ENCODE measurements at regions not wholly inside any gene's neighbourhood (a gene's known extent, or its start where the extent isn't known, plus 50 kb on each side); places are given as distances from the start of the nearest gene placed in this dataset.

GRCh38 chr5:115369430-115370144 is 73.1 kb upstream of the CCDC112 start:
- intact Hi-C loops (cut with DNase I, micrococcal nuclease): no loop called here
- H3K4me1 Mint-ChIP-seq: no peaks in the 10 kb centered on the region
- ATAC-seq: no peak

GRCh38 chr5:115366223-115366622 is 69.8 kb upstream of the CCDC112 start:
- no peaks in the 10 kb centered on the region for H3K9me3 Mint-ChIP-seq (ENCODE audit: low read depth)
- CTCF ChIA-PET: interaction anchor here (1.1 kb wide), 1 partner anchor 9 kb away, joined by 3 read pairs; no protein-coding TSS in a partner anchor
- intact Hi-C loops (cut with DNase I, micrococcal nuclease): no loop called here

More at GRCh38 chr5:115369430-115370144, 73.1 kb upstream of the CCDC112 start:
- no peak overlapping the region for H3K4me3 Mint-ChIP-seq
- no peak for DNase-seq
- H3K27ac Mint-ChIP-seq: no peak overlapping the region
- H3K27me3 Mint-ChIP-seq: no peaks in the 10 kb centered on the region
- CTCF ChIA-PET: no interaction called here
- no peaks in the 10 kb centered on the region for H3K36me3 Mint-ChIP-seq (ENCODE audit: low read depth)
- H3K9me3 Mint-ChIP-seq (ENCODE audit: low read depth): no peaks in the 10 kb centered on the region
- POLR2A ChIA-PET: no interaction called here

GRCh38 chr5:115363879-115364278 is 67.4 kb upstream of the CCDC112 start:
- no peak for DNase-seq
- intact Hi-C loops (cut with DNase I, micrococcal nuclease): no loop called here
- POLR2A ChIA-PET: no interaction called here
- no peak for ATAC-seq
- no peak overlapping the region for H3K4me3 Mint-ChIP-seq
- peaks cover 3% of the 10 kb centered on the region for H3K4me1 Mint-ChIP-seq
- H3K9me3 Mint-ChIP-seq (ENCODE audit: low read depth): no peaks in the 10 kb centered on the region
- H3K36me3 Mint-ChIP-seq (ENCODE audit: low read depth): no peaks in the 10 kb centered on the region
- H3K27ac Mint-ChIP-seq: no peak overlapping the region
- H3K27me3 Mint-ChIP-seq: peaks cover 15% of the 10 kb centered on the region
- CTCF ChIA-PET: no interaction called here

More at GRCh38 chr5:115366223-115366622, 69.8 kb upstream of the CCDC112 start:
- peaks cover 3% of the 10 kb centered on the region for H3K4me1 Mint-ChIP-seq
- H3K4me3 Mint-ChIP-seq: no peak overlapping the region
- DNase-seq (no peak), ATAC-seq (peak; percentile 33)
- peaks cover 6% of the 10 kb centered on the region for H3K27me3 Mint-ChIP-seq
- POLR2A ChIA-PET: no interaction called here
- no peaks in the 10 kb centered on the region for H3K36me3 Mint-ChIP-seq (ENCODE audit: low read depth)
- no peak overlapping the region for H3K27ac Mint-ChIP-seq

GRCh38 chr5:115360046-115360685 is 63.7 kb upstream of the CCDC112 start:
- DNase-seq (no peak), ATAC-seq (no peak)
- CTCF ChIA-PET: no interaction called here
- H3K27me3 Mint-ChIP-seq: peaks cover 20% of the 10 kb centered on the region
- no peaks in the 10 kb centered on the region for H3K36me3 Mint-ChIP-seq (ENCODE audit: low read depth)
- intact Hi-C loops (cut with DNase I, micrococcal nuclease): no loop called here
- H3K27ac Mint-ChIP-seq: no peak overlapping the region
- peaks cover 3% of the 10 kb centered on the region for H3K4me1 Mint-ChIP-seq
- no peaks in the 10 kb centered on the region for H3K9me3 Mint-ChIP-seq (ENCODE audit: low read depth)
- POLR2A ChIA-PET: no interaction called here
- no peak overlapping the region for H3K4me3 Mint-ChIP-seq

- DNase-seq (no peak), ATAC-seq (no peak)
- H3K4me1 Mint-ChIP-seq: no peaks in the 10 kb centered on the region
- H3K36me3 Mint-ChIP-seq (ENCODE audit: low read depth): no peaks in the 10 kb centered on the region
- intact Hi-C loops (cut with DNase I, micrococcal nuclease): no loop called here
- ChIA-PET POLR2A (no interaction called here), CTCF (interaction anchor here (0.6 to 0.8 kb wide), 2 partner anchors 19 to 167 kb away, joined by 3 read pairs; no protein-coding TSS in a partner anchor)
- H3K4me3 Mint-ChIP-seq: no peak overlapping the region
- no peak overlapping the region for H3K27ac Mint-ChIP-seq
- H3K9me3 Mint-ChIP-seq (ENCODE audit: low read depth): no peaks in the 10 kb centered on the region
- H3K27me3 Mint-ChIP-seq: peaks cover 16% of the 10 kb centered on the region
Measured at GRCh38 chr5:115355767-115356381, 59.4 kb upstream of the CCDC112 start.

- CTCF ChIA-PET: no interaction called here
- H3K4me3 Mint-ChIP-seq: no peak overlapping the region
- DNase-seq (no peak), ATAC-seq (no peak)
- no peaks in the 10 kb centered on the region for H3K36me3 Mint-ChIP-seq (ENCODE audit: low read depth)
- H3K27ac Mint-ChIP-seq: no peak overlapping the region
- H3K27me3 Mint-ChIP-seq: peaks cover 17% of the 10 kb centered on the region
- POLR2A ChIA-PET: no interaction called here
- H3K4me1 Mint-ChIP-seq: no peaks in the 10 kb centered on the region
- no peaks in the 10 kb centered on the region for H3K9me3 Mint-ChIP-seq (ENCODE audit: low read depth)
- intact Hi-C loops (cut with DNase I, micrococcal nuclease): no loop called here
Measured at GRCh38 chr5:115355095-115355494, 58.6 kb upstream of the CCDC112 start.

- no peaks in the 10 kb centered on the region for H3K9me3 Mint-ChIP-seq (ENCODE audit: low read depth)
- H3K27ac Mint-ChIP-seq: no peak overlapping the region
- ATAC-seq (no peak), DNase-seq (no peak)
- H3K4me1 Mint-ChIP-seq: no peaks in the 10 kb centered on the region
- POLR2A ChIA-PET: no interaction called here
- H3K4me3 Mint-ChIP-seq: no peak overlapping the region
- CTCF ChIA-PET: no interaction called here
- H3K27me3 Mint-ChIP-seq: peaks cover 20% of the 10 kb centered on the region
- H3K36me3 Mint-ChIP-seq (ENCODE audit: low read depth): no peaks in the 10 kb centered on the region
- intact Hi-C loops (cut with DNase I, micrococcal nuclease): no loop called here
Measured at GRCh38 chr5:115354246-115354645, 57.8 kb upstream of the CCDC112 start.

GRCh38 chr5:115352571-115352970 is 56.1 kb upstream of the CCDC112 start:
- no peak for DNase-seq
- no peaks in the 10 kb centered on the region for H3K9me3 Mint-ChIP-seq (ENCODE audit: low read depth)
- no peak overlapping the region for H3K27ac Mint-ChIP-seq
- ATAC-seq: no peak
- no peaks in the 10 kb centered on the region for H3K36me3 Mint-ChIP-seq (ENCODE audit: low read depth)
- H3K27me3 Mint-ChIP-seq: peaks cover 23% of the 10 kb centered on the region
- H3K4me1 Mint-ChIP-seq: no peaks in the 10 kb centered on the region
- intact Hi-C loops (cut with DNase I, micrococcal nuclease): no loop called here
- ChIA-PET CTCF (interaction anchor here (0.6 to 1.1 kb wide), 2 partner anchors 149 to 238 kb away, joined by 3 to 4 read pairs; no protein-coding TSS in a partner anchor), POLR2A (no interaction called here)
- no peak overlapping the region for H3K4me3 Mint-ChIP-seq

- intact Hi-C loops (cut with DNase I, micrococcal nuclease): no loop called here
- Mint-ChIP-seq H3K27me3 (peaks cover 22% of the 10 kb centered on the region), H3K27ac (no peak overlapping the region), H3K4me1 (no peaks in the 10 kb centered on the region), H3K4me3 (no peak overlapping the region), H3K36me3 (ENCODE audit: low read depth) (no peaks in the 10 kb centered on the region), H3K9me3 (ENCODE audit: low read depth) (no peaks in the 10 kb centered on the region)
- no peak for ATAC-seq
- ChIA-PET POLR2A (no interaction called here), CTCF (interaction anchor here (0.6 kb wide), 1 partner anchor 150 kb away, joined by 3 read pairs; no protein-coding TSS in a partner anchor)
- DNase-seq: no peak
Measured at GRCh38 chr5:115351356-115352195, 55.1 kb upstream of the CCDC112 start.

- H3K27ac Mint-ChIP-seq: no peak overlapping the region
- no peaks in the 10 kb centered on the region for H3K36me3 Mint-ChIP-seq (ENCODE audit: low read depth)
- ATAC-seq (no peak), DNase-seq (no peak)
- H3K4me1 Mint-ChIP-seq: no peaks in the 10 kb centered on the region
- POLR2A ChIA-PET: no interaction called here
- H3K27me3 Mint-ChIP-seq: peaks cover 27% of the 10 kb centered on the region
- CTCF ChIA-PET: no interaction called here
- H3K4me3 Mint-ChIP-seq: no peak overlapping the region
- H3K9me3 Mint-ChIP-seq (ENCODE audit: low read depth): no peaks in the 10 kb centered on the region
- intact Hi-C loops (cut with DNase I, micrococcal nuclease): no loop called here
Measured at GRCh38 chr5:115350894-115351293, 54.4 kb upstream of the CCDC112 start.

- peaks cover 30% of the 10 kb centered on the region for H3K27me3 Mint-ChIP-seq
- no peak for DNase-seq
- H3K4me3 Mint-ChIP-seq: no peak overlapping the region
- H3K4me1 Mint-ChIP-seq: no peaks in the 10 kb centered on the region
- intact Hi-C loops (cut with DNase I, micrococcal nuclease): no loop called here
- ATAC-seq: no peak
- POLR2A ChIA-PET: no interaction called here
- no peaks in the 10 kb centered on the region for H3K36me3 Mint-ChIP-seq (ENCODE audit: low read depth)
- no peak overlapping the region for H3K27ac Mint-ChIP-seq
- CTCF ChIA-PET: interaction anchor here (0.6 to 0.9 kb wide), 3 partner anchors 14 to 39 kb away, joined by 3 read pairs; no protein-coding TSS in a partner anchor
- H3K9me3 Mint-ChIP-seq (ENCODE audit: low read depth): no peaks in the 10 kb centered on the region
Measured at GRCh38 chr5:115349001-115349817, 52.8 kb upstream of the CCDC112 start.
